ENCODE measurements at regions not wholly inside any gene's neighbourhood (a gene's known extent, or its start where the extent isn't known, plus 50 kb on each side); places are given as distances from the start of the nearest gene placed in this dataset.
"Not testable (repeated sequence)": the region's sequence is repeated elsewhere in the genome, so short reads cannot be mapped to it uniquely, and the experiment has no call there.

- DNase-seq (ENCODE audit: low read depth in 4 of 4, low spot score in 1 of 4) = no peak
These were observed 62.3 kb upstream of the PAGE3 start for GRCh38 chrX:55326985-55327384.

GRCh38 chrX:55335296-55335695 lies 70.6 kb upstream of the PAGE3 start:
- no peak for DNase-seq (ENCODE audit: low read depth in 4 of 4, low spot score in 1 of 4)

- no peak for DNase-seq (ENCODE audit: low read depth in 4 of 4, low spot score in 1 of 4)
These were observed 71.5 kb upstream of the PAGE3 start for GRCh38 chrX:55336176-55336575.

- no peak for DNase-seq (ENCODE audit: low read depth in 4 of 4, low spot score in 1 of 4)
These were observed 76.2 kb upstream of the PAGE3 start for GRCh38 chrX:55340896-55341433.

GRCh38 chrX:55342533-55343501 lies 78.1 kb upstream of the PAGE3 start:
- peak in 1 of 4 experiments; percentile 7 for DNase-seq (ENCODE audit: low read depth in 4 of 4, low spot score in 1 of 4)

GRCh38 chrX:55356609-55357008 lies 91.9 kb upstream of the PAGE3 start:
- no peak for DNase-seq (ENCODE audit: low read depth in 4 of 4, low spot score in 1 of 4)

- no peak for DNase-seq (ENCODE audit: low read depth in 4 of 4, low spot score in 1 of 4)
These were observed 92.5 kb upstream of the PAGE3 start for GRCh38 chrX:55357236-55357635.

- DNase-seq (ENCODE audit: low read depth in 4 of 4, low spot score in 1 of 4) = no peak
These were observed 72.5 kb upstream of the MAGEH1 start for GRCh38 chrX:55379396-55379795.

- no peak for DNase-seq (ENCODE audit: low read depth in 4 of 4, low spot score in 1 of 4)
These were observed 62.6 kb upstream of the MAGEH1 start for GRCh38 chrX:55389376-55389775.

GRCh38 chrX:55396836-55397235 lies 55.1 kb upstream of the MAGEH1 start:
- not testable (repeated sequence) for DNase-seq (ENCODE audit: low read depth in 4 of 4, low spot score in 1 of 4)
